Breast epithelium (tissue), 4 donors: ENCODE measurements at regions not wholly inside any gene's neighbourhood (a gene's known extent, or its start where the extent isn't known, plus 50 kb on each side); places are given as distances from the start of the nearest gene placed in this dataset.

Source experiments
- DNase-seq, 2 donors: peaks; one replicate each; pipeline ENCODE4 v3.0.0-alpha.2; 2019; ENCODE audit warnings: low spot score in 2 of 2
- H3K27ac ChIP-seq, 2 donors: fragments of 200-600 bp; sonication (generic) in 1 of 2; one replicate each; pipeline ENCODE4 v1.5.1; 2016 to 2019; ENCODE audit warnings: mild to moderate bottlenecking in 1 of 2
- H3K27me3 ChIP-seq, 2 donors: fragments of 200-600 bp; sonication (generic) in 1 of 2; one replicate each; pipeline versions ENCODE4 v1.5.1 to v1.6.0; 2017 to 2019; ENCODE audit warnings: control low read depth in 1 of 2, mild to moderate bottlenecking in 1 of 2
- H3K36me3 ChIP-seq: fragments of 200-600 bp; one replicate; pipeline ENCODE4 v1.5.1; 2019
- H3K4me1 ChIP-seq, 2 donors: fragments of 200-600 bp; sonication (generic); one replicate each; pipeline ENCODE4 v1.5.1; 2016 to 2019; ENCODE audit warnings: control low read depth in 1 of 2
- H3K4me3 ChIP-seq, 3 donors: fragments of 200-600 bp; sonication (generic); 1 replicate in 2 of 3; 2 replicates in 1 of 3; pipeline ENCODE4 v1.5.1; 2016 to 2019; ENCODE audit warnings: mild to moderate bottlenecking in 3 of 3, moderate library complexity in 2 of 3
- H3K9me3 ChIP-seq, 2 donors: fragments of 200-600 bp; sonication (generic) in 1 of 2; one replicate each; pipeline ENCODE4 v1.5.1; 2016 to 2019; ENCODE audit warnings: control low read depth in 1 of 2
- CTCF ChIP-seq, 3 donors: fragments of 450-650 bp; IDR thresholded peaks; one replicate each; pipeline ENCODE4 v1.5.1; 2016 to 2017; ENCODE audit warnings: antibody characterized with exemption in 3 of 3, mild to moderate bottlenecking in 3 of 3, moderate library complexity in 3 of 3
- POLR2A ChIP-seq: fragments of 450-650 bp; IDR thresholded peaks from one replicate; pipeline ENCODE4 v1.6.1; 2016; ENCODE audit warnings: antibody characterized with exemption, mild to moderate bottlenecking, moderate library complexity
- POLR2AphosphoS5 ChIP-seq, 3 donors: sonication (generic); formaldehyde crosslinking; IDR thresholded peaks; one replicate each; pipeline ENCODE4 v1.6.1; 2017; ENCODE audit warnings: antibody characterized with exemption in 3 of 3
- intact Hi-C: fragments of 100-400 bp; cut with DNase I; formaldehyde crosslinking; loops from one replicate; pipeline ENCODE4 v1.15.1; 2023; ENCODE audit warnings: low total_unique reads

- Histone ChIP-seq H3K27ac (no peak overlapping the region), H3K9me3 (no peaks in the 10 kb centered on the region), H3K4me3 (no peak overlapping the region), H3K36me3 (no peaks in the 10 kb centered on the region), H3K4me1 (no peaks in the 10 kb centered on the region), H3K27me3 (no peaks in the 10 kb centered on the region)
- DNase-seq = no peak
- intact Hi-C loops = no loop called here
- TF ChIP-seq POLR2A = no peak
- no peak for TF ChIP-seq CTCF (IDR thresholded peaks at IDR 0.05)
- no peak for TF ChIP-seq POLR2AphosphoS5 (IDR thresholded peaks at IDR 0.05)
Measured at GRCh38 chr1:232386721-232387510, 243.0 kb downstream of the SIPA1L2 start.

DNA sequence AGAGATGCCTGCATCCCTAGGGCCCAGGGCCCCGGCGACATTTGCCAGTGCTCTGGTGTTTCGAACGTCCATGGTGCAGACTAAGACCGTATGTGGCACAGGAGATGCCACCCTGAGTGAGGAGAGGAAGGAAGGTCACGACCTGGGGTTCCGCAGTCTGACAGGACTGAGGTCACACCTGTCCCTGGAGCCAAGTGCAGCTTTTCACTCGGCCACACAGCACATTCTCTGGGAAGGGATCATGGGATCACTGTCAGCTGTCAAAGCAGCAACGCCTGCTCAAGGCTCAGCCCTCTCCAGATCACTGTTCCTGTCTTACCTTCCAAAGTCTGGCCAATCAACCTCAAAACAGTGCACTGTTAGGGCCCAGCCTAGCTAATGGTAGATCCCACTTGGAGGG, 243.6 kb downstream of the SIPA1L2 start:
- no peaks in the 10 kb centered on the region for H3K9me3 ChIP-seq
- no peaks in the 10 kb centered on the region for H3K27me3 ChIP-seq
- no peak overlapping the region for H3K4me3 ChIP-seq
- TF ChIP-seq POLR2AphosphoS5 (IDR thresholded peaks at IDR 0.05) (no peak), POLR2A (no peak), CTCF (IDR thresholded peaks at IDR 0.05) (no peak)
- no peak for DNase-seq
- intact Hi-C loops = no loop called here
- no peaks in the 10 kb centered on the region for H3K4me1 ChIP-seq
- no peaks in the 10 kb centered on the region for H3K36me3 ChIP-seq
- H3K27ac ChIP-seq = no peak overlapping the region

DNA sequence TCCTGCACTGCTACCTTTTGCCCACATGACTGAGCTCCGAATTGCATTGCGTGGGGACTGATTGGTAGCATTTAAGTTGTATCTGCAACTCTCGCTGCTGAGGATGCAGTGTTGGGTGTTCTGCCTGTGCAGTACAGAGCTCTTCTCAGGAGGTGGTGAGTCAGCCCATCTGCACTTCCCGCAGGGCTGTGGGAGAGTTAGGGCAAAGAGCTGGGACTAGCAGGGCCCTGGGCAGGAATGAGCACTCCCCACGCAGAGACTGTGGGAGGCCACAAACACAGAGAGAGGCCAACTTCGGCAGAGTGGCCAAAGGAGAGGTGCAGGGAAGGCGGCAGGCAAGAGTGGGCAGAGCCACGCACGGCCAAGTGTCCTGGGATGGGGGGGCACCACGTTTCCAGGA, 244.7 kb downstream of the SIPA1L2 start:
- H3K4me1 ChIP-seq = no peaks in the 10 kb centered on the region
- H3K4me3 ChIP-seq = no peak overlapping the region
- TF ChIP-seq POLR2A (no peak), CTCF (IDR thresholded peaks at IDR 0.05) (no peak), POLR2AphosphoS5 (IDR thresholded peaks at IDR 0.05) (no peak)
- H3K27me3 ChIP-seq = no peaks in the 10 kb centered on the region
- no peaks in the 10 kb centered on the region for H3K9me3 ChIP-seq
- H3K36me3 ChIP-seq = no peaks in the 10 kb centered on the region
- intact Hi-C loops = no loop called here
- no peak overlapping the region for H3K27ac ChIP-seq
- no peak for DNase-seq

DNA sequence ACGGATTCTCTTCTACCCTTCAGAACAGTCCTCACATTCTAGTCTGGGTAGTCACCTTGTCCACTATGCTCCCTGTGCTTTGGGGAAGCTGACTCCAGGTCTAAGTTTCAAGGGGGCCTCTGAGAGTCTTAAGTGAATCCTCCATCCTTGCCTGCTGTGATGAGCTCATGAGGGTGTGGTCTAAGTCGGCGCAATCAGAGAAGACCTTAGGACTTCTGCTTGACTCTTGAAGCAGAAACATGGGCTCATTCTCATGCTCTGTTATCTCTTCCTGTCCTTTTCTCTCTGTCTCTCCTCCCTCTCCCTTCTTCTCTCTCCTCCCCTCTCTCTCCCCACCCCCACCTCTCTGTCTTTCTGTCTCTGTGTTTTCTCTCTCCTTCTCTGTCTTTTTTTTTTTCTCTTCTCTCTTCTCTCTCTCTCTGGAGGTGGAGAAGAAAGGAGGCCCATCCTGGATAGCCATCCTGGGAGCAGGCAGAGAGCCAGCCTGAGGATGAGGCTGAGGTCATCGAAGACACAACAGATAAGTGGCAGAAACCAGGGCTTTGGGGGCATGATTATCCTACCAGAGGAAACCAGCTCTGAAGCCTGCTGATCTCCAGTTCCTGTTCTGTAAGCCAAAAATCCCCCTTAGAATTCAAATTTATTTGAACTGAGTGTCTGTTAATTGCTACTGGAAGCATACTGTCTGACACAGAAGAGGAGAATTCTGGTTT, 245.6 kb downstream of the SIPA1L2 start:
- TF ChIP-seq POLR2AphosphoS5 (IDR thresholded peaks at IDR 0.05) (no peak), CTCF (IDR thresholded peaks at IDR 0.05) (no peak), POLR2A (no peak)

GRCh38 chr1:232383455-232384123, 246.3 kb downstream of the SIPA1L2 start:
- intact Hi-C loops = no loop called here
- Histone ChIP-seq H3K9me3 (no peaks in the 10 kb centered on the region), H3K4me3 (no peak overlapping the region), H3K27me3 (no peaks in the 10 kb centered on the region), H3K27ac (no peak overlapping the region), H3K4me1 (peaks cover 0 to 7% of the 10 kb centered on the region in 2 donors), H3K36me3 (no peaks in the 10 kb centered on the region)
- no peak for DNase-seq
- TF ChIP-seq CTCF (IDR thresholded peaks at IDR 0.05) = no peak
- no peak for TF ChIP-seq POLR2AphosphoS5 (IDR thresholded peaks at IDR 0.05)
- TF ChIP-seq POLR2A = no peak

More for the DNA sequence above, 245.6 kb downstream of the SIPA1L2 start:
- Histone ChIP-seq H3K27me3 (no peaks in the 10 kb centered on the region), H3K9me3 (no peaks in the 10 kb centered on the region), H3K4me3 (no peak overlapping the region), H3K4me1 (no peaks in the 10 kb centered on the region), H3K36me3 (no peaks in the 10 kb centered on the region), H3K27ac (no peak overlapping the region)
- intact Hi-C loops = no loop called here
- no peak for DNase-seq
